PFSK-1 (cell line): ENCODE measurements at regions not wholly inside any gene's neighbourhood (a gene's known extent, or its start where the extent isn't known, plus 50 kb on each side); places are given as distances from the start of the nearest gene placed in this dataset.

Experiments used
- FOXP2 ChIP-seq: optimal IDR thresholded peaks from 2 replicates; pipeline ENCODE3; 2011; ENCODE audit warnings: borderline replicate concordance, control low read depth, inconsistent platforms; ENCODE audit not compliant: insufficient read depth; ENCODE audit errors: extremely low read length, extremely low read depth
- POLR2AphosphoS5 ChIP-seq: IDR thresholded peaks from 2 replicates; pipeline ENCODE4 v1.6.1; 2012; ENCODE audit warnings: low read depth, mild to moderate bottlenecking, control low read depth, low read length, moderate library complexity
- REST ChIP-seq, 2 experiments: IDR thresholded peaks; 2 replicates each; pipeline versions ENCODE4 v1.6.1 to v1.8.0; 2011 to 2012; ENCODE audit warnings: low read depth in 2 of 2, low read length in 2 of 2, control low read depth in 1 of 2, inconsistent platforms in 1 of 2, mild to moderate bottlenecking in 1 of 2, moderate library complexity in 1 of 2; ENCODE audit not compliant: insufficient read depth in 1 of 2
- SIN3A ChIP-seq: IDR thresholded peaks from 2 replicates; pipeline ENCODE4 v1.6.1; 2012; ENCODE audit warnings: mild to moderate bottlenecking, low read length, moderate library complexity, borderline replicate concordance; ENCODE audit not compliant: insufficient read depth
- TAF1 ChIP-seq: IDR thresholded peaks from 2 replicates; pipeline ENCODE4 v1.6.1; 2012; ENCODE audit warnings: low read length, control low read depth, borderline replicate concordance; ENCODE audit not compliant: insufficient read depth

GRCh38 chr6:55642366-55642765 lies 63.4 kb upstream of the HMGCLL1 start:
- TF ChIP-seq POLR2AphosphoS5 (no peak), TAF1 (no peak), SIN3A (no peak), REST (IDR thresholded peaks at IDR 0.05; ENCODE audit: insufficient read depth in 1 of 2, low read depth in 2 of 2, low read length in 2 of 2) (no peak), FOXP2 (no peak)
